ENCODE measurements at regions not wholly inside any gene's neighbourhood (a gene's known extent, or its start where the extent isn't known, plus 50 kb on each side); places are given as distances from the start of the nearest gene placed in this dataset.

GRCh38 chr16:79430191-79430678 lies 170.3 kb downstream of the MAF start:
- H3K27me3 Mint-ChIP-seq (ENCODE audit: insufficient read depth) = peaks cover 1% of the 10 kb centered on the region; the same call in 1 of the 2 replicates
- peaks cover 46% of the 10 kb centered on the region for H3K9me3 Mint-ChIP-seq
- H3K4me3 Mint-ChIP-seq = no peak overlapping the region
- H3K36me3 Mint-ChIP-seq (ENCODE audit: low read depth) = no peaks in the 10 kb centered on the region
- DNase-seq = no peak
- no peaks in the 10 kb centered on the region for H3K4me1 Mint-ChIP-seq (ENCODE audit: low read depth)
- H3K27ac Mint-ChIP-seq = no peak overlapping the region
- no peak for TF ChIP-seq CTCF (IDR thresholded peaks at IDR 0.05)

GRCh38 chr16:79429381-79430190 lies 171.0 kb downstream of the MAF start:
- peaks cover 1% of the 10 kb centered on the region; the same call in 1 of the 2 replicates for H3K27me3 Mint-ChIP-seq (ENCODE audit: insufficient read depth)
- H3K4me3 Mint-ChIP-seq = no peak overlapping the region
- H3K36me3 Mint-ChIP-seq (ENCODE audit: low read depth) = no peaks in the 10 kb centered on the region
- H3K4me1 Mint-ChIP-seq (ENCODE audit: low read depth) = no peaks in the 10 kb centered on the region
- no peak overlapping the region for H3K27ac Mint-ChIP-seq
- H3K9me3 Mint-ChIP-seq = peaks cover 43% of the 10 kb centered on the region
- TF ChIP-seq CTCF (IDR thresholded peaks at IDR 0.05) = no peak
- DNase-seq = no peak

- no peak for DNase-seq
- TF ChIP-seq CTCF (IDR thresholded peaks at IDR 0.05) = no peak
- Mint-ChIP-seq H3K9me3 (peaks cover 43% of the 10 kb centered on the region), H3K27ac (no peak overlapping the region), H3K4me3 (no peak overlapping the region), H3K27me3 (ENCODE audit: insufficient read depth) (peaks cover 1% of the 10 kb centered on the region; the same call in 1 of the 2 replicates), H3K4me1 (ENCODE audit: low read depth) (no peaks in the 10 kb centered on the region), H3K36me3 (ENCODE audit: low read depth) (no peaks in the 10 kb centered on the region)
These were observed 173.9 kb downstream of the MAF start for GRCh38 chr16:79426663-79427062.

GRCh38 chr16:79422064-79422463 lies 178.5 kb downstream of the MAF start:
- Mint-ChIP-seq H3K4me3 (no peak overlapping the region), H3K27me3 (ENCODE audit: insufficient read depth) (no peaks in the 10 kb centered on the region; the same call in 1 of the 2 replicates), H3K36me3 (ENCODE audit: low read depth) (0 out of 2 replicates have a peak, but pooled peaks cover 4% of the 10 kb centered on the region), H3K27ac (no peak overlapping the region), H3K9me3 (peaks cover 58% of the 10 kb centered on the region), H3K4me1 (ENCODE audit: low read depth) (no peaks in the 10 kb centered on the region)
- no peak for DNase-seq
- no peak for TF ChIP-seq CTCF (IDR thresholded peaks at IDR 0.05)

GRCh38 chr16:79421126-79421525 lies 179.4 kb downstream of the MAF start:
- no peak for TF ChIP-seq CTCF (IDR thresholded peaks at IDR 0.05)
- no peak overlapping the region for H3K4me3 Mint-ChIP-seq
- H3K36me3 Mint-ChIP-seq (ENCODE audit: low read depth) = 0 out of 2 replicates have a peak, but pooled peaks cover 4% of the 10 kb centered on the region
- peaks cover 53% of the 10 kb centered on the region for H3K9me3 Mint-ChIP-seq
- no peak for DNase-seq
- H3K27me3 Mint-ChIP-seq (ENCODE audit: insufficient read depth) = no peaks in the 10 kb centered on the region; the same call in 1 of the 2 replicates
- H3K4me1 Mint-ChIP-seq (ENCODE audit: low read depth) = no peaks in the 10 kb centered on the region
- no peak overlapping the region for H3K27ac Mint-ChIP-seq

Measured in HFFc6 (cell line).